GM12878 (cell line): ENCODE measurements at regions not wholly inside any gene's neighbourhood (a gene's known extent, or its start where the extent isn't known, plus 50 kb on each side); places are given as distances from the start of the nearest gene placed in this dataset.

ENCODE experiments used
- ATAC-seq: fragments of 200-7000 bp; cut with Tn5 transposase; 3 replicates; pipeline ENCODE4 v1.9.1; 2020; ENCODE audit warnings: mild to moderate bottlenecking, moderate library complexity
- BruUV-seq: library from RNA; stranded (reverse); fragments of 400-500 nt; replicated peaks from 2 replicates; lab custom pipeline; 2021; lab: Mats Ljungman, UMichigan
- CTCF ChIA-PET: fragments of 300-600 bp; sonication (Branson Sonifier 250); formaldehyde crosslinking; extraction: SDS; loops from one replicate; lab custom pipeline; 2021; ENCODE audit warnings: inconsistent platforms; lab: Yijun Ruan, JAX
- POLR2A ChIA-PET: fragments of 350-600 bp; formaldehyde crosslinking; extraction: SDS; loops from one replicate; lab custom pipeline; 2021; ENCODE audit warnings: inconsistent platforms; lab: Charles Lee
- RAD21 ChIA-PET: fragments of 300-600 bp; sonication (Branson Sonifier 250); formaldehyde crosslinking; loops from one replicate; lab custom pipeline; 2023; ENCODE audit warnings: antibody characterized with exemption; ENCODE audit not compliant: unreplicated experiment; lab: Charles Lee
- SMC1A ChIA-PET: fragments of 300-600 bp; sonication (Branson Sonifier 250); formaldehyde crosslinking; loops from one replicate; lab custom pipeline; 2023; ENCODE audit not compliant: unreplicated experiment, uncharacterized antibody; lab: Charles Lee
- DNase-seq: peaks from one replicate; pipeline ENCODE4 v3.0.0-alpha.2; 2011; ENCODE audit warnings: low read depth, low spot score
- FAIRE-seq: peaks from 3 replicates; lab custom pipeline; 2011; peaks lifted over from hg19 to GRCh38; lab: Jason Lieb, UNC
- H2AFZ ChIP-seq: 2 replicates; pipeline ENCODE4 v1.6.0; 2011; ENCODE audit warnings: low read depth, low read length, control low read depth; ENCODE audit not compliant: control insufficient read depth
- H3K27ac ChIP-seq: 2 replicates; pipeline ENCODE4 v1.5.1; 2011; ENCODE audit warnings: control low read depth; ENCODE audit not compliant: control insufficient read depth, insufficient read depth
- H3K27me3 ChIP-seq, 2 experiments: replicated peaks in 1 of 2; 2 replicates each; pipeline versions ENCODE4 v1.6.0 to v1.6.1; 2011; ENCODE audit warnings: low read length in 1 of 2; ENCODE audit not compliant: control insufficient read depth in 2 of 2, insufficient read depth in 2 of 2
- H3K36me3 ChIP-seq, 2 experiments: 2 replicates each; pipeline ENCODE4 v1.5.1; 2011; ENCODE audit warnings: low read length in 1 of 2; ENCODE audit not compliant: control insufficient read depth in 2 of 2, insufficient read depth in 2 of 2
- H3K4me1 ChIP-seq: 2 replicates; pipeline ENCODE4 v1.6.1; 2011; ENCODE audit warnings: mild to moderate bottlenecking, low read length, moderate library complexity, mixed read lengths; ENCODE audit not compliant: control insufficient read depth, insufficient read depth
- H3K4me2 ChIP-seq: 2 replicates; pipeline ENCODE4 v1.6.0; 2011; ENCODE audit warnings: control low read depth; ENCODE audit not compliant: control insufficient read depth, insufficient read depth
- H3K4me3 ChIP-seq: fragments of 200-600 bp; sonication (generic); 2 replicates; pipeline ENCODE4 v1.5.1; 2016
- H3K79me2 ChIP-seq: 2 replicates; pipeline ENCODE4 v1.6.0; 2011; ENCODE audit warnings: low read length; ENCODE audit not compliant: control insufficient read depth, insufficient read depth
- H3K9ac ChIP-seq: 2 replicates; pipeline ENCODE4 v1.8.0; 2011; ENCODE audit warnings: low read length, control low read depth, mixed read lengths; ENCODE audit not compliant: control insufficient read depth, insufficient read depth
- H3K9me3 ChIP-seq: replicated peaks from 3 replicates; pipeline ENCODE4 v1.5.1; 2011; ENCODE audit warnings: mild to moderate bottlenecking, low read length; ENCODE audit not compliant: control insufficient read depth, insufficient read depth
- H4K20me1 ChIP-seq: 2 replicates; pipeline ENCODE4 v1.6.0; 2011; ENCODE audit not compliant: control insufficient read depth, insufficient read depth
- BHLHE40 ChIP-seq, 2 experiments: fragments of 450-650 bp in 1 of 2; IDR thresholded peaks; 2 replicates each; pipeline ENCODE4 v1.6.1; 2011 to 2017; ENCODE audit warnings: low read depth in 2 of 2, borderline replicate concordance in 1 of 2, improper control_type of control experiment in 1 of 2, low read length in 1 of 2, mild to moderate bottlenecking in 1 of 2
- CREM ChIP-seq: IDR thresholded peaks from 2 replicates; pipeline ENCODE4 v1.6.1; 2014; ENCODE audit warnings: antibody characterized with exemption, low read depth
- EP300 ChIP-seq, 2 experiments: fragments of 150-350 bp in 1 of 2; IDR thresholded peaks; 2 replicates each; pipeline ENCODE4 v1.6.1; 2011 to 2012; ENCODE audit warnings: low read depth in 2 of 2, low read length in 2 of 2, borderline replicate concordance in 1 of 2, improper control_type of control experiment in 1 of 2, inconsistent platforms in 1 of 2; ENCODE audit not compliant: control insufficient read depth in 1 of 2
- LARP7 ChIP-seq: fragments of 450-650 bp; IDR thresholded peaks from 2 replicates; pipeline ENCODE4 v1.6.1; 2017; ENCODE audit warnings: mild to moderate bottlenecking
- NRF1 ChIP-seq: conservative IDR thresholded peaks from 2 replicates; pipeline ENCODE4 v1.6.1; 2011; ENCODE audit warnings: mild to moderate bottlenecking, low read depth, low read length, improper control_type of control experiment
- POLR2A ChIP-seq: IDR thresholded peaks from 2 replicates; pipeline ENCODE4 v1.6.1; 2011; ENCODE audit warnings: low read depth, mild to moderate bottlenecking, low read length
- RB1 ChIP-seq: fragments of 450-650 bp; formaldehyde crosslinking; IDR thresholded peaks from 2 replicates; pipeline ENCODE4 v1.6.1; 2017; ENCODE audit warnings: mild to moderate bottlenecking, borderline replicate concordance
- RBBP5 ChIP-seq: fragments of 200-600 bp; sonication (generic); conservative IDR thresholded peaks from 2 replicates; pipeline ENCODE4 v1.6.1; 2016
- WGBS: methylation state at CpG from one replicate; pipeline ENCODE4 v1.1.6; 2016; ENCODE audit warnings: low lambda C conversion rate; ENCODE audit not compliant: insufficient replicate concordance, insufficient coverage; ENCODE audit errors: missing lambda C conversion rate; 5-methylcytosine and 5-hydroxymethylcytosine counted together
- in situ Hi-C: fragments of 300-500 bp; cut with MboI; formaldehyde crosslinking; loops from 9 replicates; pipeline ENCODE4 v1.14.3; 2018; ENCODE audit warnings: mixed read lengths
- intact Hi-C: fragments of 100-400 bp; cut with micrococcal nuclease; formaldehyde crosslinking; loops from one replicate; pipeline ENCODE4 v1.14.2; 2022; ENCODE audit not compliant: unreplicated experiment
- TF ChIP-seq, protein P1 (sequence below): fragments of 450-650 bp; formaldehyde crosslinking; IDR thresholded peaks from 2 replicates; pipeline ENCODE4 v1.4.0; 2020; ENCODE audit warnings: mild to moderate bottlenecking, moderate library complexity
- TF ChIP-seq, protein P2 (sequence below): IDR thresholded peaks from 2 replicates; pipeline ENCODE4 v1.6.1; 2012; ENCODE audit warnings: low read depth, low read length, improper control_type of control experiment
- TF ChIP-seq, protein P3 (sequence below): fragments of 450-650 bp; IDR thresholded peaks from 2 replicates; pipeline ENCODE4 v1.6.1; 2017; ENCODE audit warnings: mild to moderate bottlenecking

DNA sequence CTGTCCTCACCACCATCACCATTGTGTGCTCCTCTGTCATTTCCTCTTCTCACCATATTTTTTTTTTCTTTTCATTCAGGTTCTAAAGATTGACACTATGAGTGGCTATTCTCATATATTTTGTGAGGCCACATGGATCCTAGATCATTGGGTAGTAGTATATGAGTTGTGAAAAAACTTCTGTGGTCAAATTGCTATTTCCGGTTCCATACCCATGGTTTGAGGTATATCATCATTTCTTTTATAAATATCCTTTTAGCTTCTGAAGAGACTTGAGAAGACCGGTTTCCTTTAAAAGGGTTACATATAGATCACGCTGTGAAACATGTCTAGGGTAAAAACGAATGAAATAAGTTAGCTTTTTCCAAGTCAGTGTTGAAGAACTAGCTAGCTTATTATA is 769.3 kb downstream of the NOVA1 start (continued):
- TF ChIP-seq, protein P1, sequence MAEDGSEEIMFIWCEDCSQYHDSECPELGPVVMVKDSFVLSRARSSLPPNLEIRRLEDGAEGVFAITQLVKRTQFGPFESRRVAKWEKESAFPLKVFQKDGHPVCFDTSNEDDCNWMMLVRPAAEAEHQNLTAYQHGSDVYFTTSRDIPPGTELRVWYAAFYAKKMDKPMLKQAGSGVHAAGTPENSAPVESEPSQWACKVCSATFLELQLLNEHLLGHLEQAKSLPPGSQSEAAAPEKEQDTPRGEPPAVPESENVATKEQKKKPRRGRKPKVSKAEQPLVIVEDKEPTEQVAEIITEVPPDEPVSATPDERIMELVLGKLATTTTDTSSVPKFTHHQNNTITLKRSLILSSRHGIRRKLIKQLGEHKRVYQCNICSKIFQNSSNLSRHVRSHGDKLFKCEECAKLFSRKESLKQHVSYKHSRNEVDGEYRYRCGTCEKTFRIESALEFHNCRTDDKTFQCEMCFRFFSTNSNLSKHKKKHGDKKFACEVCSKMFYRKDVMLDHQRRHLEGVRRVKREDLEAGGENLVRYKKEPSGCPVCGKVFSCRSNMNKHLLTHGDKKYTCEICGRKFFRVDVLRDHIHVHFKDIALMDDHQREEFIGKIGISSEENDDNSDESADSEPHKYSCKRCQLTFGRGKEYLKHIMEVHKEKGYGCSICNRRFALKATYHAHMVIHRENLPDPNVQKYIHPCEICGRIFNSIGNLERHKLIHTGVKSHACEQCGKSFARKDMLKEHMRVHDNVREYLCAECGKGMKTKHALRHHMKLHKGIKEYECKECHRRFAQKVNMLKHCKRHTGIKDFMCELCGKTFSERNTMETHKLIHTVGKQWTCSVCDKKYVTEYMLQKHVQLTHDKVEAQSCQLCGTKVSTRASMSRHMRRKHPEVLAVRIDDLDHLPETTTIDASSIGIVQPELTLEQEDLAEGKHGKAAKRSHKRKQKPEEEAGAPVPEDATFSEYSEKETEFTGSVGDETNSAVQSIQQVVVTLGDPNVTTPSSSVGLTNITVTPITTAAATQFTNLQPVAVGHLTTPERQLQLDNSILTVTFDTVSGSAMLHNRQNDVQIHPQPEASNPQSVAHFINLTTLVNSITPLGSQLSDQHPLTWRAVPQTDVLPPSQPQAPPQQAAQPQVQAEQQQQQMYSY = no peak
- TF ChIP-seq, protein P2, sequence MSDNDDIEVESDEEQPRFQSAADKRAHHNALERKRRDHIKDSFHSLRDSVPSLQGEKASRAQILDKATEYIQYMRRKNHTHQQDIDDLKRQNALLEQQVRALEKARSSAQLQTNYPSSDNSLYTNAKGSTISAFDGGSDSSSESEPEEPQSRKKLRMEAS = no peak
- TF ChIP-seq LARP7 (no peak), POLR2A (no peak), BHLHE40 (IDR thresholded peaks at IDR 0.05; ENCODE audit: borderline replicate concordance in 1 of 2, low read depth in 2 of 2, low read length in 1 of 2) (no peak)
- TF ChIP-seq, protein P3, sequence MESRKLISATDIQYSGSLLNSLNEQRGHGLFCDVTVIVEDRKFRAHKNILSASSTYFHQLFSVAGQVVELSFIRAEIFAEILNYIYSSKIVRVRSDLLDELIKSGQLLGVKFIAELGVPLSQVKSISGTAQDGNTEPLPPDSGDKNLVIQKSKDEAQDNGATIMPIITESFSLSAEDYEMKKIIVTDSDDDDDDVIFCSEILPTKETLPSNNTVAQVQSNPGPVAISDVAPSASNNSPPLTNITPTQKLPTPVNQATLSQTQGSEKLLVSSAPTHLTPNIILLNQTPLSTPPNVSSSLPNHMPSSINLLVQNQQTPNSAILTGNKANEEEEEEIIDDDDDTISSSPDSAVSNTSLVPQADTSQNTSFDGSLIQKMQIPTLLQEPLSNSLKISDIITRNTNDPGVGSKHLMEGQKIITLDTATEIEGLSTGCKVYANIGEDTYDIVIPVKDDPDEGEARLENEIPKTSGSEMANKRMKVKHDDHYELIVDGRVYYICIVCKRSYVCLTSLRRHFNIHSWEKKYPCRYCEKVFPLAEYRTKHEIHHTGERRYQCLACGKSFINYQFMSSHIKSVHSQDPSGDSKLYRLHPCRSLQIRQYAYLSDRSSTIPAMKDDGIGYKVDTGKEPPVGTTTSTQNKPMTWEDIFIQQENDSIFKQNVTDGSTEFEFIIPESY = no peak

DNA sequence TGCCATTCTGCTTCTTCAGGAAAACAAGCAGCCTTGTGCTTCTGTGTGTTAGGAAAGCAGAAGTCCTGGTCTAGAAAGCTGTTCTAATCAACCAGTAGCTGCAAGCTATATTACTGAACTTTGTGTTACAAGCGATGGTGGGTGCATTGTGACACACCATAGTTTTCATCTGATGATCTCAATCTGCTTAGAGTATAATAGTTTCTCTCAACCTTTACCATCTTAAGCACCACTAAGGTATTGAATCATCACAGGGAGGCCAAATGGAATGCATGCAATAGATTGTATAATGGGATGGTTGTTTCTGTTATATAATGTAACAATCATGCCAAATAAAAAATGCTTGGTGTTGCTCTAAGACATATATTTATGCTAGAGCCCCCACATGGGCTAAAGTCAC is 771.7 kb downstream of the NOVA1 start:
- Histone ChIP-seq H3K9me3 (no peaks in the 10 kb centered on the region; the same call in 2 of the 3 replicates), H2AFZ (no peak overlapping the region), H3K27me3 (no peaks in the 10 kb centered on the region), H3K4me3 (no peak overlapping the region), H3K9ac (no peak overlapping the region), H4K20me1 (no peaks in the 10 kb centered on the region), H3K4me1 (no peaks in the 10 kb centered on the region), H3K36me3 (no peaks in the 10 kb centered on the region), H3K27ac (no peak overlapping the region)
- intact Hi-C loops = no loop called here
- ChIA-PET CTCF (no interaction called here), SMC1A (interaction anchor here (0.5 kb wide), 1 partner anchor 113 kb away, joined by 3 read pairs; no protein-coding TSS in a partner anchor), RAD21 (no interaction called here), POLR2A (no interaction called here)
- BruUV-seq = no TSS peak
- ATAC-seq (no peak), DNase-seq (no peak), FAIRE-seq (no peak)
- in situ Hi-C loops = no loop called here
- WGBS = 0% methylated on average over 1 of the region's 1 CpG
- no peak for TF ChIP-seq NRF1
- no peak for TF ChIP-seq EP300 (IDR thresholded peaks at IDR 0.05; ENCODE audit: borderline replicate concordance in 1 of 2, control insufficient read depth in 1 of 2, low read depth in 2 of 2, low read length in 2 of 2)
- TF ChIP-seq RB1 = no peak
- no peak for TF ChIP-seq RBBP5
- no peak for TF ChIP-seq CREM
- TF ChIP-seq, all 136 proteins: peak for 0
- no peak overlapping the region for H3K4me2 ChIP-seq
- H3K79me2 ChIP-seq = no peaks in the 10 kb centered on the region
